CD4-positive, alpha-beta T cell treated with Interferon alpha-2 for 1 hour (primary cell): ENCODE measurements at regions not wholly inside any gene's neighbourhood (a gene's known extent, or its start where the extent isn't known, plus 50 kb on each side); places are given as distances from the start of the nearest gene placed in this dataset.
A peak's percentile ranks its signal among the peaks of the same experiment; 100 is the strongest.
"Not testable (repeated sequence)": the region's sequence is repeated elsewhere in the genome, so short reads cannot be mapped to it uniquely, and the experiment has no call there.

Experiments used
- DNase-seq, 2 donors: peaks; one replicate each; pipeline ENCODE4 v3.0.0-alpha.2; 2020 to 2022

GRCh38 chr4:118504927-118505326 lies 152.1 kb upstream of the PRSS12 start:
- not testable (repeated sequence) for DNase-seq

GRCh38 chr4:118505491-118505890 lies 152.7 kb upstream of the PRSS12 start:
- DNase-seq: not testable (repeated sequence)

GRCh38 chr4:118512870-118513269 lies 160.1 kb upstream of the PRSS12 start:
- not testable (repeated sequence) for DNase-seq

DNA sequence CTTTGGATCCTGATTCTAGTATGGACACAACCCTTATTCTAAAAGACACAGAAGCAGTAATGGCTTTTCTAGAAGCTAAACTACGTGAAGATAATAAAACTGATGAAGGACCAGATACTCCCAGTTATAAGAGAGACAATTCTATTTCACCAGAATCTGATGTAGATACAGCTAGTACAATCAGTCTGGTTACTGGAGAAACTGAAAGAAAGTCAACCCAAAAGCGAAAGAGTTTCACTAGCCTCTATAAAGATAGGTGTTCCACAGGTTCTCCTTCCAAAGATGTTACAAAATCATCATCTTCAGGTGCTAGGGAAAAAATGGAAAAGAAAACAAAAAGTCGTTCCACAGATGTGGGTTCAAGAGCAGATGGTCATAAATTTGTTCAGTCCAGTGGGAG lies 161.5 kb upstream of the PRSS12 start:
- DNase-seq: not testable (repeated sequence)

DNA sequence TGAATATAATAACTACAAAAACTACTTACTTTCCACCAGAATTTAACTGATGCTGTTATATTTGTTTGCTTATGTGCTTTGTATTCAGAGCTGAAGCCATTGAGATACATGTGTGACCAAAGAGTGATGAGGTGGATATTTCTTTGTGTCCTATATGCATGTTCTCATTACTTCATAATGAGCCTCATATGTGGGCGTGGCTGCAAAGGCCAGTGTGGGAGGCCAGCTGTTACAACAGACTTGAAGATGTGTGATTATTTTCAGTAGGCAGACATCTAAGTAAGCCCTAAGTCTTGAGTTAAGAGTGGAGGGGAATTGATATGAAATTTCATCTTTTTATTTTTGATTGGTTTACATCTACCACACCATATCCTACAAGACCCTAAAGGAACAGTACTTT lies 163.3 kb upstream of the PRSS12 start:
- not testable (repeated sequence) for DNase-seq

GRCh38 chr4:118530107-118530506 lies 155.1 kb upstream of the METTL14 start:
- DNase-seq: not testable (repeated sequence)

DNA sequence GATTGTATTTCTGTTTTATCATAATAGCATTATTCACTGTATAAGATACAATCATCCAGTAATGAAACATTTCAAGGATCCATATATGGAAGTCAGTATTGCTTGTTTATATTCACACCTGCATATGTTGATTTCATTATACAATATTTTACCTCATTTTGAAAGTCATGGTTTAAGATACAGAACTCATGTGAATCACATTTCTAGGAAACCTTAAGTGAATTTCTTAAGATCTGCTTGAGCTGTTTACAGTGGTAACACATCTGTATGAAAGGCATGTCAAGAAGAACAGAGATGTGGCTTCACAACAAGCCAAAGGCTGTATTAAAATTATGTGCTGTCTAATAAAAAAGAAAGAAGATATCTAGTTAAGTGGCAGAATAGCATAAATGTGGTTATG lies 153.2 kb upstream of the METTL14 start:
- DNase-seq: not testable (repeated sequence)

GRCh38 chr4:118535788-118536187 lies 149.4 kb upstream of the METTL14 start:
- DNase-seq: not testable (repeated sequence)

DNA sequence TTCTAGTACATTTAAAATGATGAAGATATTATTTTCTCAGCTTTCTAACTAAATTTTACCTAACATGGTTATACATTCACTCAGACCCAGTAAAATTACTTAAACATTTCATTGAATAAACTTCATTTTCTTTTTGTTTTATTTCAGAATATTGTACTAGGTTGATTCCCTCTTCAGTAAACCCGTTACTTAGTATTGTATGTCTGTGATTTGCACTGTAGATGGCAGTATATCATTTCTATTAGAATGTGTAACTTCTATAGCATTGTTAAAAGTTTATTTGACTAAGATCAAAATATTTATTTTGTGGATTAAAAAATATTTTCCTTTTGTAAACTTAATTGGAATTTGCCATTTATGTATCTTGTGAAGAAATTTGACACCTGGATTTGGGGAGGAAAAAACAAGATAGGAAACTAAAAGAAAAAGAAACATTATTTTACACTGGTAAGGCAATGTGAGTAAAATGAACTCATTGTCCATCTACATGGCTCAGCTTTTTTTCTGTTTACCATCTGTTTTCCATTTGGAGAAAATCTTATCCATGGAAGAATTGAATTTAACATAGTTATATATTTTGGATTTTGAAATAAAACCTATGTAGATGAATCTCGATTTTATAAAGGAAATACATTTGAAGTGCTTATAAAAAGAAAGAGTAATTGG lies 145.6 kb upstream of the METTL14 start:
- DNase-seq: peak in 1 of 2 donors; percentile 6

DNA sequence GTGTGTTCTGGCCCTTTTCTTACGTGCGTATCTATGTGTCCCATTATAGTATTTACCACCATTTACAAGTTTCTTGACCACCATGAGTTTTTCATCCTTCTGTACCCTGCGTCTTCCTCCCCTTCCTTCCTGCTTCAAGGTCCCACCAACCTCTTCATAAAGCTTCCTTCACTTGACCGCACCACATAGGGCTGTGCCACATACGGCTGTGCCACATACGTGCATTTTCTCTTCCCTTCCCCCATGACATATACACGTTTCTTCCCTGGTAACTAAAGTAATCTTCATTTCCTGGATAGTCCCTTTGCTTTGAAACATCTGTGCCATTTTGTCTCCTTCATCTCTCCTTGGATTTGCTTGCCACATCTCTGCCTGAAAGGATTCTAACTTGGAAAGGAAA lies 128.6 kb upstream of the METTL14 start:
- DNase-seq: not testable (repeated sequence)

DNA sequence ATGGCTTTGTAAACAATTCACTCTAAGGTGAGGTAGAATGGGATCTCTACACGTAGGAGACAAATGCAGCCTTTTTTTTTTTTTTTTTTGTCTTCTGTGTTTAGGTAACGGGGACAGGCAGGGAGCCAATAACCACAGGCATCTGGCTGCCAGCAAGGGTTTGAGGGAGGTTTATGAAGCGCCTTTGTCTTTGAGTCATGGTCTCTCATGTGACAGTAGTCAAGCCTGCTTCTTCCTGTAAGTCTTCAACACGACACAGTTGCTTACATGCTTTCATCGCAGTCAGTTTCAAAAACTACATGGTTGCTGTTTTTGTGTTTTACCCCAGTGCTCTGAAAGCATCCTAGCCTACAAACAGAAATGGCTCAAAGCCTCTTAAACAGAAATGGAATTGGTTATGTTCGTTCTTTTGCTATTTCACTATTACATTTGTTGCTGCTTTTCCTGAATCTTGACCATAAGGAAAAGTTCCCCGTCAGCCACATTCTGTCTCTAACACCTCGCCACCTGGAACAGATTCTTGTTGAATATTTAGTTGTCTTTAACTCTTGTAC lies 127.8 kb upstream of the METTL14 start:
- no peak for DNase-seq

DNA sequence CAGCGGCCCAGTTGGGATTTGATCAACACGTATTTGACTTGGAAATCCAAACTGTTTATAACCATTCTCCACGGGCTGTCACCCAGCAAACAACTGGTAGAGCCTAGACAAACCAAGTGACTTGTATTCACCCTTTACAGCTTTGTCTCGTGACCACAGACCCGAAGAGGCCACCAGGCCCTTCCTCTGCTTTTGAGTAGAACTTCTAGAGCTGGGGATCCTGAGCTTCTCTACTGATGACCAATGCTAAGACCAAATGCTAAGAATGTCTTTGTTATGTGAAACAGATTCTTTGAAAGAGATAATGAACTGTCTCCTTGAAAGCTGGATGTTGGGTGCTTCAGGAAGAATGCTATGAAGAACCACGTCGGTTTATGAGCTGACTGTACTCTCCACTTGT lies 127.0 kb upstream of the METTL14 start:
- DNase-seq: not testable (repeated sequence)

DNA sequence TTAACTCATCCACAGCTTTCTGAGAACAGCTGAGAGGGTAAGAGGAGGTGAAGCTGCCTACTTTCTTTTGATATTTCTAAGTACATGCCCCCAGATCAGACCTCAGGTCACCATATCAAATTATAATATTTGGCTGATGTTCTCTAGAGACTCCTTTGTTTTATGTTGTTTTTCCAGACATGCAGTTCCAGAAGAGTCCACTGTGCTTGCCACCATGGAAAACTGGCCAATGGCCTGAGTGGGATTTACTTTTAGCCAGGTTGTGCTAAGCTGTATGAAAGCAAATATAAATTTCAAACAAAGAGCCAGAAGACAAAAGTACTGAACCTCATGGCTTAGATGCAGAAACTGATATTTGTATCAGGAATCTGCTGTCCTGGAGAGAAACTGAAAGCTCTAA lies 123.6 kb upstream of the METTL14 start:
- DNase-seq: not testable (repeated sequence)

GRCh38 chr4:118566003-118566513 lies 119.1 kb upstream of the METTL14 start:
- not testable (repeated sequence) for DNase-seq

DNA sequence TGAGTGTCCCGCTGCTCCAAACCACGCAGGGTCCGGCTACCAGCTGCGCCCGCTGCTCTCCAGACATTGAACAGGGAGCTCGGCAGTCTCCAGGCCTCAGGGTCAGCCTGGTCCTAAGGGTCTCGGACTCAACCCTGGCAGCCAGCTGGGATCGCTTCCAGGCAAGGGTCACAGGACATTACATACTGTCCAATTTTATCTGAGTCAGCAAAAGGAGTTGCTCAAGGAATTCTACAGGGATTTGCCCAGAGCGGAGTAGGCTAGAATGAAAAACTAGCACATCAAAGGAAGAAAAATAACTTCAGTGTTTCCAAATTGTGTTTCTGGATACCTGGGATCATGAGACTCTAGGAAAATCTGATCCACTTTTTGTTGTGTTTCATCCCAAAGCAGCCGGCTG lies 112.2 kb upstream of the METTL14 start:
- DNase-seq: not testable (repeated sequence)

- DNase-seq: not testable (repeated sequence)
Observed at GRCh38 chr4:118574251-118574913, 110.8 kb upstream of the METTL14 start.

DNA sequence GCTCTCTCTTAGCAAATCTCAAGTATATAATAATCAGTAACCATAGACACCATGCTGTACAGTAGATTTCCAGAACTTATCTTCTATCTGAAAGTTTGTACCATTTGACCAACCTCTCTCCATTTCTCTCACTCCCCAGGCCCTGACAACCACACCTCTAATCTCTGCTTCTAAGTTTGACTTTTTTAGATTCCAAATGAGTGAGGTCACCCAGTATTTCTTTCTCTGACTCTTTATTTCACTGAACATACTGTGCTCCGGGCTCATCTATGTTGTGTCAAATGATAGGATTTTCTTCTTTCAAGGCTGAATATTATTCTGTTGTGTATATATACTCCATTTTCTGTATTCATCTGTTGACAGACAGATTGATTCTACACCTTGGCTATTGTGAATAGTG lies 110.1 kb upstream of the METTL14 start:
- not testable (repeated sequence) for DNase-seq

- DNase-seq: not testable (repeated sequence)
Observed at GRCh38 chr4:118575726-118576125, 109.5 kb upstream of the METTL14 start.

GRCh38 chr4:118576709-118577219 lies 108.4 kb upstream of the METTL14 start:
- not testable (repeated sequence) for DNase-seq

GRCh38 chr4:118585015-118585414 lies 100.2 kb upstream of the METTL14 start:
- no peak for DNase-seq

DNA sequence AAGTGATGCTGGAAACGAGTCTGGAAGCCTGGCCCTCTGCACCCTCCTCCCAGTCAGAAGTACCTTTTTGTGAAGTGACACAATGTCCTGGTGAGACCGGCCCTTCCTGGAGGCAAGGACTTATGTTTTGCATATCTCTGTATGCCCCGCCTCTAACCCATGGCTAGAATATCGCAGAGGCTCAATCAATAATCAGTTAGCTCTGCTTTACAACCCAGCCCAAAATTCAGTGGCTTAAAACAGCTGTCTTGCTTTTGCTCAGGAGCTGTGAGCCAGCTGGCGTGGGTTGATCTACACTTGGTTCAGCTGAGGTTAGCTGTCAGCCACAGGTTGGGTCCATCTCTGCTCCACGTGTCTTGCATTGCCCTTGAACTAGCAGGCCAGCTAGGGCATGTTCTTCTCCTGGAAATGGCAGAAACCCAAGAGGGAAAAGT lies 98.8 kb upstream of the METTL14 start:
- DNase-seq: no peak

GRCh38 chr4:118587116-118587831 lies 97.9 kb upstream of the METTL14 start:
- no peak for DNase-seq

DNA sequence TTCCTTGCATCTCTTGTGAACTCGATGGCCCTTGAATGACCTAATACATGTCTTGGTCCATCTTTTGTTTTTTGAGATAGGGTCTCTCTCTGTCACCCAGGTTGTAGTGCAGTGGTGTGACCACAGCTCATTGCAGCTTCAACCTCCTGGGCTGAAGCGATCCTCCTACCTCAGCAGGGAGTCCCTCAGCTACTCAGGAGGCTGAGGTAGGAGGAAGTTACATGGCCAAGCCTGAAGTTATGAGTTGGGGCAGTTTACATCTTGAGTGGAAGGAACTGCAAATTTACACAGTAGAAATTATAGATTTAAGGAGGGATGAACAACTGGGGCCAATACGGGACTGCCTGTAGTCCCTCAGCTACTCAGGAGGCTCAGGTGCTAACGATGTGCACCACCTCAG lies 97.2 kb upstream of the METTL14 start:
- no peak for DNase-seq
